HCT116 (cell line): ENCODE measurements at regions not wholly inside any gene's neighbourhood (a gene's known extent, or its start where the extent isn't known, plus 50 kb on each side); places are given as distances from the start of the nearest gene placed in this dataset.

Experiments used
- ATAC-seq: fragments of 200-7000 bp; cut with Tn5 transposase; 2 replicates; pipeline ENCODE4 v1.9.1; 2020; ENCODE audit warnings: mild to moderate bottlenecking, moderate library complexity
- BruUV-seq: library from RNA; stranded (reverse); fragments of 400-500 nt; replicated peaks from 2 replicates; lab custom pipeline; 2021; lab: Mats Ljungman, UMichigan
- CTCF ChIA-PET: fragments of 300-600 bp; sonication (Branson Sonifier 250); formaldehyde crosslinking; loops from one replicate; lab custom pipeline; 2021; ENCODE audit warnings: antibody characterized with exemption; lab: Charles Lee
- POLR2A ChIA-PET: fragments of 300-600, 350-600 bp; sonication (Branson Sonifier 250); formaldehyde crosslinking; loops from one replicate; lab custom pipeline; 2021; ENCODE audit warnings: antibody characterized with exemption; lab: Charles Lee
- RAD21 ChIA-PET, 2 experiments: fragments of 300-600 bp; sonication (Branson Sonifier 250); formaldehyde crosslinking; loops; one replicate each; lab custom pipeline; 2023; ENCODE audit warnings: low total read pairs in 2 of 2; ENCODE audit not compliant: uncharacterized antibody in 2 of 2, unreplicated experiment in 2 of 2, low non-redundant PET in 1 of 2; lab: Charles Lee
- DNase-seq: peaks from one replicate; pipeline ENCODE4 v3.0.0-alpha.2; 2010; ENCODE audit warnings: low read depth, low spot score
- H2AFZ ChIP-seq: fragments of 200-600 bp; shearing (Covaris generic), sonication (generic); 2 replicates; pipeline ENCODE4 v1.6.1; 2017; ENCODE audit warnings: low read depth, mixed run types, mixed read lengths, antibody characterized with exemption, low read length; ENCODE audit not compliant: poor library complexity, severe bottlenecking
- H3K27ac ChIP-seq: 2 replicates; pipeline ENCODE4 v1.5.1; 2012; ENCODE audit warnings: low read depth, low read length
- H3K27me3 ChIP-seq: fragments of 200-600 bp; sonication (generic); 2 replicates; pipeline ENCODE4 v1.6.1; 2016; ENCODE audit warnings: mixed run types, low read length, mixed read lengths; ENCODE audit not compliant: insufficient read depth
- H3K36me3 ChIP-seq, 2 experiments: fragments of 200-500 bp in 1 of 2; fragments of 200-600 bp in 1 of 2; sonication (Bioruptor generic) in 1 of 2; sonication (generic) in 1 of 2; 2 replicates each; pipeline versions ENCODE4 v1.5.1 to v1.6.1; 2014 to 2016; ENCODE audit warnings: low read length in 2 of 2, inconsistent platforms in 1 of 2, mixed read lengths in 1 of 2, mixed run types in 1 of 2; ENCODE audit not compliant: insufficient read depth in 2 of 2, control insufficient read depth in 1 of 2
- H3K4me1 ChIP-seq, 2 experiments: fragments of 200-600 bp in 1 of 2; sonication (generic) in 1 of 2; 2 replicates each; pipeline versions ENCODE4 v1.5.1 to v1.6.1; 2012 to 2017; ENCODE audit warnings: low read length in 2 of 2, inconsistent platforms in 1 of 2, mild to moderate bottlenecking in 1 of 2, mixed read lengths in 1 of 2, mixed run types in 1 of 2, moderate library complexity in 1 of 2; ENCODE audit not compliant: insufficient read depth in 2 of 2, control insufficient read depth in 1 of 2
- H3K4me2 ChIP-seq: fragments of 200-600 bp; sonication (generic); 2 replicates; pipeline ENCODE4 v1.6.1; 2017; ENCODE audit warnings: mixed run types, low read length, mixed read lengths
- H3K4me3 ChIP-seq, 2 experiments: fragments of 200-600 bp in 1 of 2; sonication (generic) in 1 of 2; replicated peaks in 1 of 2; 2 replicates each; pipeline ENCODE4 v1.5.1; 2011 to 2016; ENCODE audit warnings: low read length in 2 of 2, control low read depth in 1 of 2, low read depth in 1 of 2, mild to moderate bottlenecking in 1 of 2, mixed read lengths in 1 of 2, mixed run types in 1 of 2
- H3K79me2 ChIP-seq: fragments of 200-600 bp; sonication (generic); 2 replicates; pipeline ENCODE4 v1.6.1; 2017; ENCODE audit warnings: mild to moderate bottlenecking, mixed run types, low read length, moderate library complexity, mixed read lengths; ENCODE audit not compliant: insufficient read depth
- H3K9ac ChIP-seq: fragments of 200-600 bp; sonication (generic); 2 replicates; pipeline ENCODE4 v1.6.1; 2016; ENCODE audit warnings: low read length, mixed read lengths
- H3K9me2 ChIP-seq: fragments of 200-600 bp; sonication (generic), shearing (Covaris generic); 2 replicates; pipeline ENCODE4 v1.6.1; 2017; ENCODE audit warnings: mixed run types, mild to moderate bottlenecking, moderate library complexity; ENCODE audit not compliant: insufficient read depth
- H3K9me3 ChIP-seq, 2 experiments: fragments of 200-500 bp in 1 of 2; fragments of 200-600 bp in 1 of 2; sonication (Bioruptor generic) in 1 of 2; sonication (generic) in 1 of 2; 2 replicates each; pipeline ENCODE4 v1.6.1; 2014 to 2017; ENCODE audit warnings: low read length in 2 of 2, mixed read lengths in 2 of 2, inconsistent platforms in 1 of 2, low read depth in 1 of 2, mild to moderate bottlenecking in 1 of 2, mixed run types in 1 of 2, moderate library complexity in 1 of 2; ENCODE audit not compliant: control insufficient read depth in 1 of 2, insufficient read depth in 1 of 2
- H4K20me1 ChIP-seq: fragments of 200-600 bp; sonication (generic), shearing (Covaris generic); 2 replicates; pipeline ENCODE4 v1.6.1; 2017; ENCODE audit warnings: mixed run types, mild to moderate bottlenecking, moderate library complexity; ENCODE audit not compliant: insufficient read depth
- CBX3 ChIP-seq: IDR thresholded peaks from 2 replicates; pipeline ENCODE4 v1.6.1; 2012; ENCODE audit warnings: low read depth
- EGR1 ChIP-seq: IDR thresholded peaks from 2 replicates; pipeline ENCODE4 v1.6.1; 2012; ENCODE audit warnings: low read depth
- ELF1 ChIP-seq: IDR thresholded peaks from 2 replicates; pipeline ENCODE4 v1.6.1; 2012; ENCODE audit warnings: low read depth, borderline replicate concordance
- EZH2 ChIP-seq: fragments of 200-600 bp; sonication (generic); IDR thresholded peaks from 2 replicates; pipeline ENCODE4 v1.6.1; 2017; ENCODE audit warnings: antibody characterized with exemption, mixed run types
- EZH2phosphoT487 ChIP-seq: fragments of 200-600 bp; IDR thresholded peaks from 2 replicates; pipeline ENCODE4 v1.6.1; 2018; ENCODE audit warnings: antibody characterized with exemption, borderline replicate concordance
- FOSL1 ChIP-seq: IDR thresholded peaks from 2 replicates; pipeline ENCODE4 v1.6.1; 2012; ENCODE audit warnings: low read depth
- POLR2A ChIP-seq: IDR thresholded peaks from 2 replicates; pipeline ENCODE4 v1.7.0; 2011; ENCODE audit warnings: borderline replicate concordance; ENCODE audit not compliant: insufficient read depth, insufficient read length; ENCODE audit errors: extremely low read depth
- POLR2AphosphoS5 ChIP-seq: IDR thresholded peaks from 2 replicates; pipeline ENCODE4 v1.6.1; 2011; ENCODE audit warnings: mild to moderate bottlenecking, low read depth, low read length, moderate library complexity
- RAD21 ChIP-seq: IDR thresholded peaks from 2 replicates; pipeline ENCODE4 v1.6.1; 2012; ENCODE audit warnings: low read depth, mild to moderate bottlenecking
- REST ChIP-seq: IDR thresholded peaks from 2 replicates; pipeline ENCODE4 v1.6.1; 2012; ENCODE audit warnings: low read depth
- SIN3A ChIP-seq: IDR thresholded peaks from 2 replicates; pipeline ENCODE4 v1.6.1; 2012; ENCODE audit warnings: low read depth
- SP1 ChIP-seq: IDR thresholded peaks from 2 replicates; pipeline ENCODE4 v1.6.1; 2012; ENCODE audit warnings: low read depth
- SRF ChIP-seq: IDR thresholded peaks from 2 replicates; pipeline ENCODE4 v1.6.1; 2012; ENCODE audit warnings: low read depth
- TCF7L2 ChIP-seq: IDR thresholded peaks from 2 replicates; pipeline ENCODE4 v1.7.0; 2011; ENCODE audit warnings: borderline replicate concordance, inconsistent platforms; ENCODE audit not compliant: insufficient read depth, insufficient read length; ENCODE audit errors: extremely low read depth
- YY1 ChIP-seq: IDR thresholded peaks from 2 replicates; pipeline ENCODE4 v1.6.1; 2011; ENCODE audit warnings: low read length, low read depth, moderate library complexity, mild to moderate bottlenecking; ENCODE audit not compliant: insufficient replicate concordance; ENCODE audit errors: extremely low read depth
- ZFX ChIP-seq: fragments of 450-650 bp; IDR thresholded peaks from 2 replicates; pipeline ENCODE4 v1.6.1; 2017
- ZNF274 ChIP-seq: fragments of 200-500 bp; sonication (Bioruptor generic); IDR thresholded peaks from 2 replicates; pipeline ENCODE4 v1.6.1; 2014; ENCODE audit warnings: mild to moderate bottlenecking, low read depth, low read length, inconsistent platforms
- intact Hi-C: fragments of 100-400 bp; cut with micrococcal nuclease; formaldehyde crosslinking; loops from 2 replicates; pipeline ENCODE4 v1.10.0; 2022
- TF ChIP-seq, protein P1 (sequence below): IDR thresholded peaks from 2 replicates; pipeline ENCODE4 v1.6.1; 2011; ENCODE audit warnings: mild to moderate bottlenecking, low read length, moderate library complexity; ENCODE audit not compliant: insufficient replicate concordance; ENCODE audit errors: extremely low read depth
- TF ChIP-seq, protein P2 (sequence below), 3 experiments: fragments of 200-600 bp in 1 of 3; sonication (generic) in 1 of 3; IDR thresholded peaks in 2 of 3; conservative IDR thresholded peaks in 1 of 3; 2 replicates each; pipeline ENCODE4 v1.5.1; 2012 to 2017; ENCODE audit warnings: low read depth in 2 of 3, low read length in 2 of 3, antibody characterized with exemption in 1 of 3, borderline replicate concordance in 1 of 3, control low read depth in 1 of 3, mild to moderate bottlenecking in 1 of 3, mixed read lengths in 1 of 3, mixed run types in 1 of 3, moderate library complexity in 1 of 3; ENCODE audit not compliant: insufficient read depth in 1 of 3

DNA sequence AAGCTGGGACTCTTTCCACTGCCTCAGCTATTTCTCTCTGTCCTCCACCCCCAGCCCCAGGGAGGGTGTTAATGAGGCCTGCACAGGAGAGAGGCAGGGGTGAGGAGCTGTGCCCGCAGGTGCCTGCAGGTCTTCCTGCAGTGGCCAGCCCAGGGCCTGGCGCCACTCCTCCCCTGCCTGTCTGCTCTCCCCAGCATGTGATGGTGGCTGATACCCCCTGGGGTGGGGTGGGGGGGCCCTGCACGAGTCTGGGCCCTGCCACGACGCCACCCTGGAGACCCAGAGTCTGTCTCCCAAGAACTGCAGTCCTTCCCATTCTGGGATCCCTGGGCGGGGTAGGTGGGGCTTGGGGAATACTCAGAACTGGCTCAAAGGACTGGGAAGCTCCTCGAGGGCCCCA, 166.4 kb upstream of the SMIM23 start:
- ChIA-PET RAD21 (no interaction called here), POLR2A (no interaction called here), CTCF (no interaction called here)
- no TSS peak for BruUV-seq
- TF ChIP-seq TCF7L2 (no peak), POLR2AphosphoS5 (no peak), EZH2 (no peak), ZNF274 (no peak), SRF (no peak), YY1 (no peak), SP1 (no peak), ELF1 (no peak), EGR1 (no peak), ZFX (no peak), CBX3 (no peak), REST (no peak), RAD21 (no peak), EZH2phosphoT487 (no peak), POLR2A (no peak), SIN3A (no peak), FOSL1 (no peak)
- TF ChIP-seq, protein P1, sequence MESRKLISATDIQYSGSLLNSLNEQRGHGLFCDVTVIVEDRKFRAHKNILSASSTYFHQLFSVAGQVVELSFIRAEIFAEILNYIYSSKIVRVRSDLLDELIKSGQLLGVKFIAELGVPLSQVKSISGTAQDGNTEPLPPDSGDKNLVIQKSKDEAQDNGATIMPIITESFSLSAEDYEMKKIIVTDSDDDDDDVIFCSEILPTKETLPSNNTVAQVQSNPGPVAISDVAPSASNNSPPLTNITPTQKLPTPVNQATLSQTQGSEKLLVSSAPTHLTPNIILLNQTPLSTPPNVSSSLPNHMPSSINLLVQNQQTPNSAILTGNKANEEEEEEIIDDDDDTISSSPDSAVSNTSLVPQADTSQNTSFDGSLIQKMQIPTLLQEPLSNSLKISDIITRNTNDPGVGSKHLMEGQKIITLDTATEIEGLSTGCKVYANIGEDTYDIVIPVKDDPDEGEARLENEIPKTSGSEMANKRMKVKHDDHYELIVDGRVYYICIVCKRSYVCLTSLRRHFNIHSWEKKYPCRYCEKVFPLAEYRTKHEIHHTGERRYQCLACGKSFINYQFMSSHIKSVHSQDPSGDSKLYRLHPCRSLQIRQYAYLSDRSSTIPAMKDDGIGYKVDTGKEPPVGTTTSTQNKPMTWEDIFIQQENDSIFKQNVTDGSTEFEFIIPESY, result no peak
- TF ChIP-seq, protein P2, sequence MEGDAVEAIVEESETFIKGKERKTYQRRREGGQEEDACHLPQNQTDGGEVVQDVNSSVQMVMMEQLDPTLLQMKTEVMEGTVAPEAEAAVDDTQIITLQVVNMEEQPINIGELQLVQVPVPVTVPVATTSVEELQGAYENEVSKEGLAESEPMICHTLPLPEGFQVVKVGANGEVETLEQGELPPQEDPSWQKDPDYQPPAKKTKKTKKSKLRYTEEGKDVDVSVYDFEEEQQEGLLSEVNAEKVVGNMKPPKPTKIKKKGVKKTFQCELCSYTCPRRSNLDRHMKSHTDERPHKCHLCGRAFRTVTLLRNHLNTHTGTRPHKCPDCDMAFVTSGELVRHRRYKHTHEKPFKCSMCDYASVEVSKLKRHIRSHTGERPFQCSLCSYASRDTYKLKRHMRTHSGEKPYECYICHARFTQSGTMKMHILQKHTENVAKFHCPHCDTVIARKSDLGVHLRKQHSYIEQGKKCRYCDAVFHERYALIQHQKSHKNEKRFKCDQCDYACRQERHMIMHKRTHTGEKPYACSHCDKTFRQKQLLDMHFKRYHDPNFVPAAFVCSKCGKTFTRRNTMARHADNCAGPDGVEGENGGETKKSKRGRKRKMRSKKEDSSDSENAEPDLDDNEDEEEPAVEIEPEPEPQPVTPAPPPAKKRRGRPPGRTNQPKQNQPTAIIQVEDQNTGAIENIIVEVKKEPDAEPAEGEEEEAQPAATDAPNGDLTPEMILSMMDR (IDR thresholded peaks at IDR 0.05 in 2 of 3, conservative IDR thresholded peaks at IDR 0.05 in 1 of 3; ENCODE audit: borderline replicate concordance in 1 of 3, insufficient read depth in 1 of 3, low read depth in 2 of 3, low read length in 2 of 3), result no peak
- DNase-seq, result no peak
- H3K4me2 ChIP-seq, result no peak overlapping the region
- intact Hi-C loops, result no loop called here
- H3K27ac ChIP-seq, result no peak overlapping the region
- H3K9me2 ChIP-seq, result no peaks in the 10 kb centered on the region
- no peak for ATAC-seq
- no peaks in the 10 kb centered on the region for H3K79me2 ChIP-seq
- no peaks in the 10 kb centered on the region for H3K36me3 ChIP-seq
- H3K9me3 ChIP-seq, result no peaks in the 10 kb centered on the region
- no peaks in the 10 kb centered on the region for H4K20me1 ChIP-seq
- H3K4me3 ChIP-seq, result no peak overlapping the region
- H3K9ac ChIP-seq, result no peak overlapping the region
- H2AFZ ChIP-seq, result no peak overlapping the region
- peaks cover 0 to 11% of the 10 kb centered on the region in 2 experiments; a peak in 3 of 4 replicates for H3K4me1 ChIP-seq
- peaks cover 4% of the 10 kb centered on the region; the same call in 1 of the 2 replicates for H3K27me3 ChIP-seq
